HG02970 (cell line): ENCODE measurements at regions not wholly inside any gene's neighbourhood (a gene's known extent, or its start where the extent isn't known, plus 50 kb on each side); places are given as distances from the start of the nearest gene placed in this dataset.
"Not testable (repeated sequence)": the region's sequence is repeated elsewhere in the genome, so short reads cannot be mapped to it uniquely, and the experiment has no call there.

Experiments
- ATAC-seq: cut with Tn5 transposase; IDR thresholded peaks from one replicate; pipeline ENCODE4 v1.9.1; 2021; ENCODE audit warnings: mild to moderate bottlenecking, moderate library complexity, moderate number of reproducible peaks; ENCODE audit not compliant: unreplicated experiment, low FRiP score

DNA sequence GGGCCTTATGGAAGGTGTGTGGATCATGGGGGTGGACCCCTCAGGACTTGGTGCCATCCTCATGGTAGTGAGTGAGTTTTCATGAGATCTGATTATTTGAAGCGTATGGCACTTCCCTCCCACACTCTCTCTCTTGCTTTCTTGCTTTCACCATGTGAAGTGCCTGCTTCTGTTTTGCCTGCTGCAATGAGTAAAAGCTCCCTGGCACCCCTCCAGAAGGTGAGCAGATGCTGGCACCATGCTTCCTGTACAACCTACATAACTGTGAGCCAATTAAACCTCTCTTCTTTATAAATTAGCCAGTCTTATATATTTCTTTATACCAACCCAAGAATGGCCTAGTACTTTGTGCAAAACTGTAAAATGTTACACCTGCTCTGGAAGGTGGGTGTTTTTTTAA lies 396.8 kb upstream of the HS3ST5 start:
- ATAC-seq, result no peak

DNA sequence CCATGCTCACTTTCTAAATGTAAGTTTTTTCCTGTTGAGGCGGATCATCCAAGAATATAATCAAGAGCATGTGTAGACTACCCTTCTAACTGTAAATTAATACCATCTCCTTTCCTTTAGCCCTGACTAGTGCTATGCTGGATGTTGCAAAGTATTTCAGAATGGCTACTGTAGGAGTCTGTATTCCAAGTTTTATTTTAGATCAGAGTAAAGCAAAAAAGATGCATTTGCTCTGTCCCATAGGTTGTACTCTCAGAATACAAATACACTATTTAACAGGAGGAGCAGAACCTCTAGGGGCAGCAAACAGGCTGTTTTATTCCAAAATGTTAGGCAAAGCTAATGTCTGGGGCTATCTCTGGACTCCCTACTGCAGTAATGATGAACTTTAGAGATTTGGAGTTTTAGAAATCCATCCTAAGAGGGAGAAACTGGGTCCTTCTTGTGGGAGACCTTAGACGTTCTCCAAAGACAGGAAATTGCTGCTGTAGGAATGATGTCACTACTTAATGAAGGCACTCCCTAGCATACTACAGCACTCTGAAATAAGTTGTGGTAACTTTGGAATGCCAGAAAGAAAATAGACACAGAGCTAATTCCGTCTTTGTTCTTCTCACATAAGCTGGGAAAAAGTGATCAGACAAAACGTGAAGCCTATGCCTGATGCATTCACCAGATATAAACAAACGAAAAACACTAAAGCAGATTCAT lies 392.4 kb upstream of the HS3ST5 start:
- no peak for ATAC-seq

DNA sequence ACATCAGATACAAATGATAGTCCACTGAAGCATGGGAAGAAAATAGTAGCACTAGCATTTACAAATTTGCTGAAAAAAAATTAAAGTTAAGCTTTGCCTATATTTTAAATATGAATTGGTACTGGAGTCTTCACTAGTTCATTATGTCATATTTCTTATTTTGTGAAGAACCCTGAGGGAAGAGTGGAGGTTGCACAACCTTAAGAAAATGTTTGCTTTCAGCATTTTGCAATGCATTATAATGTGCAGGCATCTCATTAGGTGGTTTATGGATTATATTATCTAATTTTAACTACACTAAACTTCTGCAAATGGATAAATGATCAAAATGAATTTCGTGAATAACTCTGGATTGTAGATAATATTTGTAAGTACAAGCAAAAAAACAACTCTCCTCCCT lies 390.8 kb upstream of the HS3ST5 start:
- no peak for ATAC-seq

DNA sequence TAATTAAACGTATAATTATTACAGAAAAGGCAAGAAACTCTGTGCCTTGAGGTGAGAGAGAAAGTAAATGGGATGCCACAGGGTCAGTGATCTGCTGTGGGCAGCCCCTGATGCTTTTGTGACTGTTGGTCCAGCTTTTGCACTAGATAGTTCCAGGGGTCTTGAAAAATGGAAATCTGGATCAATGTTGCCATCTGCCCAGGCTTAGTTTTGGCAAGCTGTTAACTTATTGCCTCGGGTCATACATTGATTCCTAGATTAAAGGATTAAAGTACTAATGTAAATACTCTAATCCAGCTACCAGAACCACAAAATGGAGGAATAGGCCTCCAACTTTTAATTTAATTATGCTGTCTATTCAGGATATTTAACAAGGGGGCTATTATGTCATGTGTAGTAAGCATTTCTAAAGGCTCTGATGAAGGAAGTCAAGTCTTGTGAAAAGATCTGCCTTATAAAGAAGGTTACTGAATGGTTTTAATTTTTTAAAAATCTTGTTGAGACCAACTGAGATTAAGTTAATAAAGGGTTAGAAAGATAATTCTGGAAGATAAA lies 376.0 kb upstream of the HS3ST5 start:
- no peak for ATAC-seq

DNA sequence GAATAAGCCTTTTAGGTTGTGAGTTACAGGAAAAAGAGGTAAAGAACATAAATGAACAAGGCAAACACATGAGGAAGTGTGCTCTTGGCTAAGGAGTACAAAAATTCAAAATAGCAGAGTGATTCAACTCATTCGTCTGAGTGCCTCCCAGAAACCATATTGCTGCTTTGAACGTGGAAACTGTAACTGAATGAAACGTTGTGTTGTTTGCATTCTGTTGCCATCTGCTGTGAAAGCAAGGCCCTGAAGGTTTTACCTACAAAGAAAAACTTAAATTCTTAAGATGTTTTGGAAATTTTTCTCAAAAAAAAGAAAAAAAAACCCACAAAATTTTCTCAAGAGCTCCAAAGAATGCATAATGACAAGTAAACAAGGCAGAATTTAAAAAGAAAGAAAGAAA lies 375.4 kb upstream of the HS3ST5 start:
- no peak for ATAC-seq

DNA sequence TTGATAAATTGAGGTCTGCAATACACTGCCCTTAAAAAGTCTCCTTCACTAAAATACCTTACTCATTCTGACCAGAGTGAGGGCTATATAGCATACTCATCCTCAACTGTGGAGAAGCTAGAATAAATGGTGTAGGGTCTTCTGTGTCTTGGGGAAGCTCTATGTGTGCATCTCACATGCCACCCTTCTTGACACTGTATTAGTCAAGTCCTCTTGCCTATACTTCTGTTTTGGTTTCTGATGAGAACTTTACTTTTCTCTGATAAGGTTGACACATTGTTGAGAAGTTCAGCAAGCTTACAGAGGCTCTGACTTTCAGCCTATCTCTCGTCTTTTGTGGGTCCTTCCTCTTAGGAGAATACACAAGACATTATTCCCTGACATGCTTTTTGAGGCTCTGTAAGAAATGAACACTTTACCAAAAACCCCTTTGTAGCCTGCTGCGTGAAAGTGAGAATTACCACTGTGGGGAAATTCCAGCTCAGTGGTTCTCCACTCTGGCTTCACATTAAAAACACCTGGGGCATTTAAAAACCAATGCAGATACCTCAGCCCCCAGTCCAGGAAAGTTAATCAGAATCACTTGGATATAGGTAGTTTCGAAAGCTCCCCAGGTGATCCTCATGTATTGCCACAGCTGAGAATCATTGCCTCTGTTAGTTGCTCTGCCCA lies 372.1 kb upstream of the HS3ST5 start:
- no peak for ATAC-seq

DNA sequence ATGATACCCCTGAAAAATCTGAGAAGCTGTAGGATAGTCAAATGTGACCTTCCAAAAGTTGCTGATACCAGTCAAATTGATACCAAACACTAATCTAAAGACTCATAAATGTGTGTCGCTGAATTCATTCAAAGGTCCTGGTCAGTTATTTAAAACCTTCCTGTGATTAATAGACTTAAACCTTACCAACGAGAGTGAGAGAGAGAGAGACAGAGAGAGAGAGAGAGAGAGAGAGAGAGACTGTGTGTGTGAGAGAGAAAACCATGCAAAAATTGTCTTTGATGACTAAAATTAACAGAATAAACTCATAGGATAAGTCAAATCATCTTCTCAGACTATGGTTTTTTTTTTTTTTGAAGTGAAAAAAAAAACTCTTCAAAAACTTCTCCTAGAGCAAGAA lies 370.9 kb upstream of the HS3ST5 start:
- no peak for ATAC-seq

DNA sequence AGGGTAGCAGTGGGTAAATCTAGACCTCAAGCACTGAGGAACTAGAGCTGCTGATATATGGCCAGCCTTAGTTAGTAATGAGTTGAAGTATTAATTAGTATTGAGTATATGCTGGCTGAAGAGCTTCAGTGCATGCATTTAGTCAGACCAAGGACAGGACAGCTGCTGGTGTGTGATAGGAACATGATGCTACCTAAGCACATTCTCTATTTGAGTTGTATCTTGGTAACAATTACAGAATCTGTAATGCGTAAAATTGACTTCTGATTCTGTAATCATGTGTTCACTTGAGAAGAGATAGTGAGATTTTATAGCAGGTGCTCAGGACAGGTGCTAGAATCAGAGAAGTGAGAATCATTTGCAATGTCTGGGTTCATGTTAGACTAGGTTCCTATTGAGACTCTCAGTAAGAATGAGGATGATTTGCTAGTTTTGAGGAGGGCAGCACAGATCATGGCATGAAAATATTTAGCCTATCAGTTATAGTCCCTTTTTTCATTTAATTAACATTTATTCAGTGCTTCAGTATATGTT lies 369.4 kb upstream of the HS3ST5 start:
- ATAC-seq, result no peak

DNA sequence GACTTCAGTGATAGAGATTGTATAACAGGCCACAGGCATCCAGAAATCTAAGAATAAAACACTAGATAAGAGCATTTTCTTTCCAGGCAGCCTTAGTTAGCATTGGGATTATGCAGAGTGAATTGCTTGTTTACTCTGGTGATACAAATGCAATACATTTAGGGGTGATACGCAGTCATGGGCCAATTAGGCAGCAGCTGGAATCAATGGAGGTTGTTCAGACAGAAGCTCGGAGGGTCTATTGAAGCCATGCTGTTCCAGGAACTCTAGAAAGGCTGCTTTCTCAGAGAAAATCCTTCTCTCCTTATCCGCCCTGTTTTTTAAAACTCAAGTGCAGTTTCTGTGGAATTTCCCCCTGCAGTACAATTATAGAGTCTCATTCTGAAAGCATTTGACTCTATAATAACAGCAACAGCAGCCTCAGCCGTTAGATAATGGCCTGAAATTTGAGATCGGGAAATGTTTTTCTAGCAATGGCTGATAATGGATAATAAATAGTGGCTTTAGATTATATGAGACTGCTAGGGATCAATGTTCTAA lies 364.3 kb upstream of the HS3ST5 start:
- no peak for ATAC-seq

DNA sequence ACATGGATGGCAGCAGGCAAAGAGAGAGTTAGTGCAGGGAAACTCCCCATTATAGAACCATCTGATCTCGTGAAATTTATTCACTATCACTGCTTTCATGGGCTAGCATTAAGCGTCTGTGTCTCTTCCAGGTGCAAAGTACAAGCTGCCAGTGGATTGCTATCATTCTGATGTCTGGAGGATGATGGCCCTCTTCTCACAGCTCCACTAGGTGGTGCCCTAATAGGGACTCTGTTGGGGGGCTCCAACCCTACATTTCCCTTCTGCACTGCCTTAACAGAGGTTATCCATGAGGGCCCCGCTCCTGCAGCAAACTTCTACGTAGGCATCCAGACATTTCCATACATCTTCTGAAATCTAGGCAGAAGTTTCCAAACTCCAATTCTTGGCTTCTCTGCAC lies 347.8 kb upstream of the HS3ST5 start:
- ATAC-seq, result no peak

DNA sequence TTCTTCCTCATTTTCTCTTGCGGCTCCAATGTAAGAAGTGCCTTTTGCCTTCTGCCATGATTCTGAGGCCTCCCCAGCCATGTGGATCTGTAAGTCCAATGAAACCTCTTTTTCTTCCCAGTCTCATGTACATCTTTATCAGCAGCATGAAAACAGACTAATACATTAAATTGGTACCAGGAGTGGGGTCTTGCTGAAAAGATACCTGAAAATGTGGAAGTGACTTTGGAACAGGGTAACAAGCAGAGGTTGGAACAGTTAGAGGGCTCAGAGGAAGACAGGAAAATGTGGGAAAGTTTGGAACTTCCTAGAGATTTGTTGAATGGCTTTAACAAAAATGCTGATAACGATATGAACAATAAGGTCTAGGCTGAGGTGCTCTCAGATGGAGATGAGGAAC lies 316.7 kb upstream of the HS3ST5 start:
- ATAC-seq, result no peak

DNA sequence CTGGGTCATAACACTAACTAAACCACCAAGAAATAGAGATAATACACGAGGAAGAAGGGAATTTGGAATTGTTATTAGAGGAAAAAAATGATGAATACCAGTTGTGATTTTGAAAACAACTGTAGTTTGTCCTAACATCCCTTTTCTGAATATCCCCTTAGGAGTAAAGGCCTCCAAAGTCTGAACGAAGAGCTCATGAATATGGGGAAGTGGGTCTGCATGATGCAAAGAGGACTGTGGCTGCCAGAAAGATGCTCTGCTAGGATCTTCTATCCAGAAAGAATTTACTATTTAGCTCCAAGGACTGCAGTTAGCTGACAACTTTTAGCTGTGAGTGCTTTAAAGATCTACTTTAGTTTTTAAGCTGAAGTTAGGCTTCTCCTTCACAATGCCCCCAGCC lies 308.8 kb upstream of the HS3ST5 start:
- no peak for ATAC-seq

DNA sequence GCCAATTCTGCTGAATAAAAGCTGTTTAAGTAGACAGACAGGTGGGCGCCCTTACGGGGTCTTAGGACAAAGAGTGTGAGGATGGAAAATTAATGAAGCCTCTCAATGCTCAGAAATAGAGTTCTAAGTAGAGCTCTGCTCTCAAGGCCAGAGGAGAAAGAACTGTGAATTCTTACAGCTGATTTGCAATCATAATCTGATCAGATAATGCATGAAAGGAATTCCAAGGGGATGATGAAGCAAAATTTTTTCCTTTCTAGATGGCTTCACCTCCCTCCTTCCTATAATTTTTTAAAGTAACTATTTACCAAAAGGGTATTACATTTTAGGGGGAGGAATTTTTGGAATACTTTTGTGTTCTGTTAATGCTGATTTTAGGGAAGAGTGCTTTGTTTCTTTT lies 308.1 kb upstream of the HS3ST5 start:
- no peak for ATAC-seq

DNA sequence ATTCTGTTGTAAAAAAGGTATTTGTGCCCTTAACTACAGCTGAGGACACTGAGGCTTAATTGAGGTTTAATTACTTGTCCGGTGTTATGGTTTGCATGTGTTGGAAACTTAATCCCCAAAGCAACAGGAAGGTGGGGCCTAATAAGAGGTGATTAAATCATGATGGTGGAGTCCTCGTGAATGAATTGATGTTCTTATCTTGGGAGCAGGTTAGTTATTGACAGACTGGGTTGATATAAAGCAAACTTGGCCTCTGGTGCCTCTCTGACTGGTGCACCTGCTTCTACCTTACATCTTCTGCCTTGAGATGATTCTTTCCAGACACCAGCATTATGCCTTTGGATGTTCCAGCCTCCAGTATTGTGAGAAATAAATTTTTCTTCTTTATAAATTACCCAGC lies 306.5 kb upstream of the HS3ST5 start:
- no peak for ATAC-seq

DNA sequence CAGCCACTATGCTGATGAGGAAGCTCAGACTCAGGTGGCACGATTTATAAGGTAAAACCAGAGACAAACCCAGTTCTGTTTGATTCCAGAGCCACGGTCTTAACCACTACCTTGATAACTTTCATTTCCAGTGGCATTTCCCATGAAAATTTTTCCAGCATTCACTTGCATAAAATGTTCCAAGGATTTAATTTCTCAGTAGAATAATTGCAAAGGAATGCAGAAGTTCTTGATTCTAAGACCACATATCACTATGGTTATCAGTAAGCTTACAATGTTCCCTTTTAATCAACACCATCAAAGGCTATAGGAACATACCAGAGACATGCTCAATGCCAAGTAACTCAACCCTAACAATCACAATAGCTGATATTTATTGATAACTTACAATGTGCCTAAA lies 306.0 kb upstream of the HS3ST5 start:
- ATAC-seq, result no peak

DNA sequence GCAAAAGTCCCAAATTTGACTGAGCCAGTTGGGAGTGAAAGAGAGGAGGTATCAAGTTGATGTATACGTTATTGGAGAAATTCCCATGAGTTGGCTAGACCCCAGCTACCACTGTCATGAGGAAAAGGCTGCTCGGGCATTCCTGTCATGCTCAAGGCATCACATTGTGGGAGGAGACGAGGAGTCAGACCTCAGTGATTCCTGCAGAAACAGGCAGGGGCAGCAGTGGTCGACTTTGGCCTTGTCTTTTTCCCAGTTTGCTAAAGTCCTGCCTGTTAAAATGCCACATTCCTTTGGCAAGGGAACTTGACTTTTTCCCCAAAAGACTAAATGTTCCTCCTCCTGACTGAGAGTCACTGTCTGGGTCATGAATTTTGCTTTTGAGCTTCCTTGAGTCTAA lies 295.5 kb upstream of the HS3ST5 start:
- no peak for ATAC-seq

DNA sequence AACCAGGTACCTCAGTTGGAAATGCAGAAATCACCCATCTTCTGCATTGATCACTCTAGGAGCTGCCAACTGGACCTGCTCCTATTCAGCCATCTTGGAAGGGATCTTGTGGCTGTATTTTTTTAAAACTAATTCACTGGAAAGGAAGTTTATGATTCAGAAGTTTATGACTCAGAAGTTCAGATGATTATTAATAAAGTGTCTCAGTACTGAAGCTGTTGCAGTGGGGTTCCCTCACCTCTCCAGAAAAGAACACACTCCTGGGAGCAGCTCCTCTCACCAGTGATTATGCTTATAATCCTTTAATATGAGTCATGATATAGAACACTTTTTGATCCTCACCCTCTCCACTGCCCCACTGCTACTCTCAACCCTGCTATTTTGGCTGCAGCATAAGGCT lies 291.2 kb upstream of the HS3ST5 start:
- no peak for ATAC-seq

DNA sequence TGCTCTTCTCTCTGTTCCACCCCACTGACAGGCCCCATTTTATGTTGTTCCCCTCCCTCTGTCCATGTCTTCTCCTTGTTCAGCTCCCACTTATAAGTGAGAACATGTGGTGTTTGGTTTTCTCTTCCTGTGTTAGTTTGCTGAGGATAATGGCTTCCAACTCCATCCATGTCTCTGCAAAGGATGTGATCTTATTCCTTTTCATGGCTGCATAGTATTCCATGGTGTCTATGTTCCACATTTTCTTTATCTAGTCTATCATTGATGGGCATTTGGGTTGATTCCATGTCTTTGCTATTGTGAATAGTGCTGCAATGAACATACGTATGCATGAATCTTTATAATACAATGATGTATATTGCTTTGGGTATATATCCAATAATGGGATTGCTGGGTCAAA lies 283.4 kb upstream of the HS3ST5 start:
- not testable (repeated sequence) for ATAC-seq

DNA sequence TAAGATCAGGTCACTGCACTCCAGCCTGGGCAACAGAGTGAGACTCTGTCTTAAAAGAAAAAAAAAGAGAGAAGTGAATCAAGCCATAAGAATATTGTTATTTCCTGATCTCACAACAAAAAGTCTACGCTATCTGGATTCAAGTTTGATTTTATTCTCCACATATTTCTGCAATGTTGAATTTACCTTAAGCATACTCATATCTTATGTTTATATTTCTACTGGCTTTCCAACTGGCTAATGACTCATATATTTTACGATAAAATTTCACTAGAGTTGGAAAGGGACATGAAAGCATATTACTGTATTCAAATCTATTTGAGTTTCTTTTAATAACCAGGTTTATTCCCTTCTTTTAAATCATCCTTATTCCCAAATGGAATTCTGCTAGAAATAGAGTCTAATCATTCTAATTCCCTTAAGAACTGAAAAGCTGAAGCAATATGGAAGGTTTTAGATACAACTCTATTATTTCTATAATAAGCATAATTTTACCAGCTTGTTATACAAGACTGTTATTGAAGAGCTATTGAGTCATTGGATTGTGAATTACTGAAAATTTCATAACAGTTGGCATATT lies 276.9 kb upstream of the HS3ST5 start:
- no peak for ATAC-seq

DNA sequence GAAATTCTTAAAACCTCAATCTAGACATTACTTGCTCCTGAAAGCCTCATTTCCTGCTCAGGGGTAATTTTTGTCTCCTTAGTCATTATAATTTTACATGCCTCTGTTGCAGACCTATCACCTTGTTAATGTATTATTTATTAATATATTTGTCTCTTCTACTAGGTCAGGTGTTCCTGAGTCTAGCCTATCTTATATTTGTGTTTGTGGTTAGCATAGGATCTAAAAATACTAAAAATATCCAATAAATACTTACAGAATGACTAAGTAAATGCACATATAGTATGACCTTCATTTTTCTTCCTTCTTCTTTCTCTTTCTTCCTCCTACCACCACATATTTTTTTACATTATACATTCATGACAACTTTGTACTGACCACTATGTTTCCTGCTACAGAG lies 268.9 kb upstream of the HS3ST5 start:
- no peak for ATAC-seq

DNA sequence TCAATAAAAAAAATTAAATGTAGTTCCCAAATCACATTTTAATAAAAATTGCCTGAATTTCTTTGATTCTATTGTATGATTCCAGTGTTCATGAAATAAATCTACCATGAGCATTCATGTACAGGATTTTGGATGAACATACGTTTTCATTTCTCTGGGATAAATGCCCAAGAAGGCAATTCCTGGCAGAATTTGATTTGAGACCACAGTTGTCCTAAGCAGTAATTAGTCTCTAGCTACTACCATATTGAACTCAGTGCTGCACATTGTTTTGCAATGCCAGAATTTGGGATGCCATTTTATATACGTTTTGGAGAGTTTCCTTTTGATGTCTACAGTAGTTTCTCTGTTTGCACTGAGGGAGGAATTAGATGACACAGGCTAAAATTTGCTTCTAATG lies 265.3 kb upstream of the HS3ST5 start:
- ATAC-seq, result no peak
